HG03565 (cell line): ENCODE measurements at regions not wholly inside any gene's neighbourhood (a gene's known extent, or its start where the extent isn't known, plus 50 kb on each side); places are given as distances from the start of the nearest gene placed in this dataset.
"Not testable (repeated sequence)": the region's sequence is repeated elsewhere in the genome, so short reads cannot be mapped to it uniquely, and the experiment has no call there.

Source experiments
- ATAC-seq: cut with Tn5 transposase; IDR thresholded peaks from one replicate; pipeline ENCODE4 v1.9.1; 2021; ENCODE audit warnings: mild to moderate bottlenecking, moderate library complexity; ENCODE audit not compliant: unreplicated experiment

- ATAC-seq = no peak
Measured at GRCh38 chr6:77089776-77090175, 373.5 kb downstream of the HTR1B start.

- not testable (repeated sequence) for ATAC-seq
Measured at GRCh38 chr6:77087794-77088318, 375.4 kb downstream of the HTR1B start.

DNA sequence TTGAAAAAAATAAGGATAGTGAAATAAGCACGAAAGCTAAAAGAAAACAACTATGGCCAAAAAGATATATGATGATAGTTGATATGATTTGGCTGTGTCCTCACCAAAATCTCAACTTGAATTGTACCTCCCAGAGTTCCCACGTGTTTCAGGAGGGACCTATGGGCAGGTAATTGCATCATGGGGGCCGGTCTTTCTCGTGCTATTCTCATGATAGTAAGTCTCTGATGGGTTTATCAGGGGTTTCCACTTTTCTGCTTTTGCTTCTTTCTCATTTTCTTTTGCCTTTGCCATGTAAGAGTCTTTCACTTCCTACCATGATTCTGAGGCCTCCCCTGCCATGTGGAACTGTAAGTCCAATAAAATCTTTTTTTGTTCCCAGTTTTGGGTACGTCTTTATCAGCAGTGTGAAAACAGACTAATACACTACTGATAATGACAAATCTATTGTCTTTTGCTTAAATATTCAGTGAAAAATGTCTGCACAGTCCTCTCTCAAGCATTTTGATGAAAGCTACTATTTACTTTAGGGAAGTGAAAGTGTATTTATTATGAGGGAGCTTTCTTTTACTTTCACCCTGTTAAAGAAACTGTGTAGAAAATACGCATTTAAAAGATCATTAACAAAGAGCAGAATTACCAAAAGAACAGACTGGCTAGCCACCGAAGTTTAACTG is 389.1 kb downstream of the HTR1B start:
- ATAC-seq = no peak

DNA sequence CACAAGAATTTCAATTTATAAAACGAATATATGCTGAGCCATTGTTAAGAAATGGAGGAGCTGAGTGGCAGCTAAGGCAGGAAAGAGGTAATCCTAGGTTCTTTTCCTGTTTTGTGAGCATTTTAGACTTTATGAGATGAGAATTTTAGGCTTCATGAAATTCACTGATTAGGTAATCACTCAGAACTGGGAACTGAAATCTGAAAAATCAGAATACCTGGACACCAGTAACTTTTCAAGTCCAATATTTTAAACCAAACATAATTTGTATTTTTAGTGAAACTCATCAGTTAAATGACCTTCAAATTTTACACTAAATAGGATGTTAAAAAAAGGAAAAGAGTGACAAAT is 389.9 kb downstream of the HTR1B start:
- no peak for ATAC-seq

DNA sequence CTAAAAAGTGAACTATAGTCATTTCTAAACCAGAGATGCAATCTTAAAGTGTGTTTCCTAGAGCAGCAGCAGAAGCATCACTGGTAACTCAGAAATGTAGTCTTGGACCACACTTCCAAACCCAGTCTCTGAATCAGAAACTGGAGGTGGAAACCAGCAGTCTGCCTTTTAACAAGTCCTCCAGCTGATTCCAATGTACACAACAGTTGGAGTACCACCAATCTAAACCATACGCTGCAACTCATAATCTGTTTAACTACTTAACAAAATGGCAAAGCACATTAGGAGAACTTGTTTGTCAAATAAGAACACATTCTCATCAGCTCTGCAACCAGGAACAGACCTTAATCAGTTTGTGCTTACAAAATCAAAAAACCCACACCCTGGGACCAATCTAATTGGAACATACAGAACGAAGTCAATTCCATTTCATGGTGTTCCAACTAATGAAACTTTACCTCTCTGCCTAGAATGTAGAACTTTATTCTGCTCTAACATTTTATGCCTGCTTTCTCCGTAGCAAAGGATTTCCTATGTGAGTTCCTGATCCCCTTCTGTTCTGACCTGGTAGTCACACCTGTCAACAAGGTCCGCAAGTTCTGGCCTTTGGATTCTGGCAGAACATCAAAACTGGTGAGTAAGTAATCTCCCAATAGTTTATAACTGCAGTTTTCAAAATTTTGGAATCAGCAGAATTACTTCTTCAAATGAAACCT is 390.4 kb downstream of the HTR1B start:
- ATAC-seq = no peak

- no peak for ATAC-seq
Measured at GRCh38 chr6:77063494-77063893, 399.8 kb downstream of the HTR1B start.

GRCh38 chr6:77055711-77056110 is 407.6 kb downstream of the HTR1B start:
- ATAC-seq = no peak

DNA sequence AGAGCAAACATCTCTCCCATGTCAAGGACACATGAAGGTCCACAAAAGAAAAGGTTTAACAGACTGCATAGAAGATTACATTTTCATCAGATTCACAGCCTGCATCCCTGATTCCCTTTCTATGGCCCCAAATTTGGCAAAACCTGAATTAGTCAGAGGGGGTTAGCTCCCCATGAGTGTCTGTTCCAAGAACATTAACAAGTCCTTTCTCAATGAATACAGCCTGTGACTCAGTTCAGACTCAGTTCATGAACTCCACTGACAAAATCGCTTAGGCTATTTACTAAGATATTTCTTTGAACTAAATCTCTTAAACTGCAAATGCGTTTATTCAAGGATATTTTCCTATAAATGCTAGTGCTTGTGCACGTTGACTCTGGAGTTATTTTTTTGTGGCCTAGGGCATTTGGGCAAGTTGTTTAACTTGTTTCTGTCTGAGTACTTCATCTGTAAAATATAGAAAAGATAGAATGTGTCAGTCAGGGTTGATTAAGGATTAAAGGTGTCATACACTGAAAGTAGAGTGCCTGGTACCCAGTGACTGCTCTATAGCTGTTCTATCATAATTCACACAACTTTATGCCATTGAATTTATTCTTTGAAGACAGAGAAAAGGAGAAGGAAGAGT is 422.6 kb downstream of the HTR1B start:
- no peak for ATAC-seq

- no peak for ATAC-seq
Measured at GRCh38 chr6:77038807-77039206, 424.5 kb downstream of the HTR1B start.

- ATAC-seq = no peak
Measured at GRCh38 chr6:77037439-77037838, 425.9 kb downstream of the HTR1B start.

DNA sequence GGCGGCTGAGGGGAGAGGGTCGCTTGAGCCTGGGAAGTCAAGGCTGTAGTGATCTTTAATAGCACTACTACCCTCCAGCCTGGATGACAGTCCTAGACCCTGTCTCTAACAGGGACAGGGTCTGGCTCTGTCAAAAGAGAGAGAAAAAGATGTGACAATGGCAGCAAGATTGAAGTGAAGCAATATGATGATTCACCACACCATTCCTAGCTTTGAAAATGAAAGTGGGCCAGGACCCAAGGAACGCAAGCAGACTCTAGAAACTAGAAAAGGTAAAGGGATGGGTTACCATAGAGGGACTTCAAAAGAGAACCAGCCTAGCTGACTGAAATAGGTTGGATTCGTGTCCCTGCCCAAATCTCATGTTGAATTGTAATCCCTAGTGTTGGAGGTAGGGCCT is 426.9 kb downstream of the HTR1B start:
- no peak for ATAC-seq

DNA sequence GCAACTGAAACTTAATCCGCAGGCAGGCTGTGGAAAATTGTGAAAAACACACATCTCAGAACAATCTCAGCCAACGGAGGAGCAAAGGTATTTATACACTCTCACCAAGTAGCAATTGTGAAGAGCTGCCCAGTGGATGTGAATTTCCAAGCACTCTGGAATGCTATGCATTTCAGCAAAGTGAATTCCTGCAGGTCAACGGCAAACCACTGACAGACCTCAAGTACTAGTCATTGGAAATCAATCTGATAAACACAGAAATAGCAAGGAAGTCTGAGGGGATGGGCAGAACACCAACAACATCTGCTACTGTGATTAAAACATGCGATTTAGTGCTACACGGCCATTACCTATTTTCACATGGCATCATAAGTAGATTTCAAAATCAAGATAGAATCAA is 429.1 kb downstream of the HTR1B start:
- no peak for ATAC-seq

DNA sequence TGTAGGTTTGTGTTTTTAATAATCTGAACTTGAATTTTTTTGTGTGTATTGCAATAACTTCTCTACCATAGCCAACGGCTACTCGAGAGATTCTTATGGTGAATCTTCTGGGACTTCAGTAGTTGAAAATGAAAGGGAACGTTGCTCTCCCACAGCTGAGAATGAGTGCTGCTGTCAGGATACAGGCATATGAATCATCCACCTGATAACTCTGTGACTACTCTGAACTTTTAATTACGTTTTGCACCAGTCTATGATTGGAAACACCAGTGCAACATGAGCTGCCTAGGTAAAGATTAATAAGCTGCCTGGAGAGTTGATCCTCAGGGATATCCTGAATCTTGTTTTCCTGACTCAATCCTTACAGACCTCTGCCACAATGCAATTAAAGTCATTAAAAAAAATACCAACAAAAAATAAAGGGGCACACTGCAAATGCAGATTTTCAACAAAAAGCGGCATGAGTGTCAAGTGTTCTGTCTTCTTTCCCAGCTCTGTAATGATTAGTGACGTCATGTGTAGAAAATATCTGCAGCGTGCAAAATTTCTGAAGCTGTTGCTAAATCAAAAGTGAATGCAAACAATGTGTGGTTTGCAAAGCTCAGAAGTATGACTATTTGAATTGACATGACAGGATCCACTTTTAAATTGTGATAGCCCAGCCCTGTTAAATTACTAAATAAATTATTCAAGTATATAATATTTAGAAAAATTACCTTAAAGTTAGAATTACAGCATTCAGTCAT is 432.2 kb downstream of the HTR1B start:
- ATAC-seq = no peak

DNA sequence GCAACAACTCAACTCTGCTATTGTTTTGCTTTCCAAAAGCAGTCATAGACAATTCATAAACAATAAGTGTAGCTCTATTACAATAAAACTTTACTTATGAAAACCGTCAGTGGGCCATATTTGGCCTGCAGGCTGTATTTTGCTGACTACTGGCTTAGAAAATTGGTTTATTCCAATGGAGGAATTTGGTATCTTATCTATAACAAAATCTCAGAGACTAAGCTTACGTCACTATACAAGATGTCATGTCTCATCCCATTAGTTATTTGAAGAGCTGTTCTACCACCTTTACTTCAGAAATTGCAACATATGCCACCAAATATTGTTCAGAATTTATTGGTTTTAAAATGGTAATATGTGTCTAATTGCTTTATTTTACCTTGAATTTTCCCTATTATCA is 436.9 kb downstream of the HTR1B start:
- no peak for ATAC-seq

DNA sequence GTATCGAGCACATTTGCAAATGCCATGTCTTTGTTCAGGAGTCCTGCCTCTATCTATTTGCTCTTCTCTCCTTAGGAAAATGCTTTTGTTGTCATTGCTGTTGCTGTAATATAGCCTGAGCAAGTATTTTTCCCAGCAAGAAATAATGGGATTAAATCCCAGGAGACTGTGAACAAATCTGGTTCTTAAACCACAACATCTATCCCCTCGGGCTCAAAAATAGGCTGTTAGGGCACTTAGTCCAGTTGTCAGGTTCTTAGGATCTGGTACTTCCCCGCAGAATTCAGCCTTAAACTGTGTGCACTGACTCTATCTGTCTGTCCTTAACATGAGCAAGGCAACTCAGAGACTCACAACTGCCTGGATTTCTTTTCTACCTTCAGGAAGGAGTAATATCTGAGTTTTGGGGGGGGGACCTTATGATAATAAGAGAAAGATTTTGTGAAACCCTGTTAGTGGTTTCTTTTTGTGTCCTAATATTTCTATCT is 437.5 kb downstream of the HTR1B start:
- ATAC-seq = no peak

- no peak for ATAC-seq
Measured at GRCh38 chr6:77021778-77022177, 441.5 kb downstream of the HTR1B start.

DNA sequence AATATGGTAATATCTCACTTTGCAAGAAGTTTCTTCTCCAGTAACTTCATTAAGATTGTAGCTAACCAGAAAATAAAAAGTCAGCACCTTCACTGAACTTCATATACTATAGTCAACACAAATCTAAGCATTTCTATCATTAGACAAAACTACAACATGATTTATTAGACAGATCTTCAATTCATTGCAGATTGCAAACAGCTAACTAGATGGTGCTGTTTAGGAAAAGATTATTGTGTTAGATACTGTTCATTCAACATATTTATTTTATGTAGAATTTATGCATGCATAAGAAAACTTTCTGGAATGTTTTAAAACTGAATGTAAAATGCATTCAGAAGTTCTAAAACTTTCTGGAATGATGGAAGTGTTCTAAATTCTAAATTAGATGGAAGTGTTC is 442.1 kb downstream of the HTR1B start:
- ATAC-seq = no peak

DNA sequence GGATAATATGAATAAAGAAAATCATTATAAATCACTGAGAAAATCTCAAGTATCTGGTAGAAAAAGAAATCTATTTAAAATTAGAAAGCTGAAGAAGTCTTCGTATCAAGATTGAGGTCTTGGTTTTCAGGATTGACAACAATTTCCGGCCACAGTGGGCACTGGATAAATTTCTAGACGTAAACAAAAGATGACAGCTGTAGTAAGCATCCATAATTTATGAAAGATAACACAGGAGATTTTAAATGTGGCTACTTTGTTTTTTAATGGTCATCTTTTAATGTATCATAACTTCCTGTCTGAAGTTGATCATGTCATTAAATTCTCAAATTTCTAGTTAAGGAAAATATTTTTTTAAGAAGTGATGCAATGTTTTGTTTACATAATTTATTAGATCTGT is 444.2 kb downstream of the HTR1B start:
- no peak for ATAC-seq

DNA sequence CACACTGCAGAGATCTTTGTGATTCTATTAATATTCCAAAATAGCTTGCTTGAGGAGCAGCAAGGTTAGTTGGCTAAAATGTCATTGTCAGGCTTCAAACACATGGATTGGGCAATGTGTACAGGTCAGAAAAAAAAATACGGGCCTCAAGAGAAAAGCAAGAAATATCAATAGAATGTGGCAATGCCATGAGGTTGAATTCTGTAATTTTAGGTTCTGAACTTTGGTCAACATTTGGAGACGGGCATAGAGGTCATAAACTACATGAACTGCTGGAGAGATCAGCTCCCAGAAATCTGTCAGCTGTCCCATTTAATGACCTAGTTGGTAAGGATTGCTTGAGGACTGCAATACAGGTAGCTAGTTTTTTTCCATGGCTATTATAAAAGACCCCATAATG is 445.8 kb downstream of the HTR1B start:
- no peak for ATAC-seq

DNA sequence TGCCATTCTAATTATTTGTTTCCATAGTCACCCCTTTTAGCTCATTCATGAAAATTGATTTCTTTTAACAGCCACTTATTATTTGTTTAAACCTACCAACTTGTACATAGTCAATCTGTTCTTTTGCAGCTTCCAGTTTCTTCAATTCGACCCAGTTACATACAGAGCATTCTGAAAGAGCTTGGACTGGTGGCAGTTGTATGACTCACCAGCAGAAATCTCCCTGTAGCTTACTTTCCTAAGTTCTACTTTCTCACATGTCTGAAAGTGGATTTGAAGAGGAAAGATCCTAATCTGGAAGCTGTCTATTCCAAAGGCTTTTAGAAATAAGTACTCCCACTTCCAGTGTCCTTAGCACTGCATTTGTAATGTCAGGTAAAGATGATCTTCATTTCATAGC is 447.9 kb downstream of the HTR1B start:
- ATAC-seq = no peak

DNA sequence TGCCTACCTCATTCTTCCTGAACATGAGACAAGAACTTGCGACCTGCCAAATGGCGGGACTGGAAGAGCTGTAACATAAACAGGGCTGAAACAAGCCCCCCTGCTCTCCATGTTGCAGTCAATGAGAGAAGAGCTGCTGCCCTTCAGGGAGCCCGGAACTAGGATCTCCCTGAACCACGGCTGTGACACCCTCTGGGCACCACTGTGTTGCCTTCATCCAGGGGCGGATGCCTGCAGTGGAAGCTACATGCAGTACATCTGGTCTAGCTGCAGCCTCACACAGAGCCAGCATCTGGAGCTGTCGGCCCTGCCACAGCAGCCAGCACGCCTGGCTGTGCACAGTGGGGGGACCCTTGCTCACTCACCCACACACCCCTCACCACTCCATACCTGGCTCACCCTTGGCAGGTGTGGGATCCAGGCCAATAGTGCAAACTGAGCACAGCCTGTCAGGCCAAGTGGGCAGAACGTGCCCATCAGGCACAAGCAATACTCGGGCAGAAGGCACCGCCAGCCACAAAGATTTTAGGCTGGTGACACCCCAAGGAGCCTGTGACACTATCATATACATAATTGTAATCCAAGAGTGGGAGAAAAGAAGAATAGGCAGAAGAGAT is 451.3 kb downstream of the HTR1B start:
- ATAC-seq = no peak
